Testis (tissue), 2 donors: ENCODE measurements at regions not wholly inside any gene's neighbourhood (a gene's known extent, or its start where the extent isn't known, plus 50 kb on each side); places are given as distances from the start of the nearest gene placed in this dataset.

Source experiments
- CTCF ChIP-seq, 3 experiments: fragments of 450-650 bp in 2 of 3; fragments of 200-600 bp in 1 of 3; sonication (generic) in 1 of 3; IDR thresholded peaks; one replicate each; pipeline ENCODE4 v1.5.1; 2016 to 2019; ENCODE audit warnings: antibody characterized with exemption in 3 of 3, mild to moderate bottlenecking in 2 of 3, moderate library complexity in 1 of 3
- POLR2A ChIP-seq: fragments of 450-650 bp; IDR thresholded peaks from one replicate; pipeline ENCODE4 v1.6.1; 2017; ENCODE audit warnings: antibody characterized with exemption, mild to moderate bottlenecking, moderate library complexity

GRCh38 chr1:24985737-24986136 lies 55.7 kb upstream of the RUNX3 start:
- no peak for TF ChIP-seq CTCF (IDR thresholded peaks at IDR 0.05)
- TF ChIP-seq POLR2A, result no peak
